Endothelial cell (in vitro differentiated cells): ENCODE measurements at regions not wholly inside any gene's neighbourhood (a gene's known extent, or its start where the extent isn't known, plus 50 kb on each side); places are given as distances from the start of the nearest gene placed in this dataset.
"Not testable (repeated sequence)": the region's sequence is repeated elsewhere in the genome, so short reads cannot be mapped to it uniquely, and the experiment has no call there.

Experiments used
- DNase-seq: peaks from one replicate; pipeline ENCODE4 v3.0.0; 2021; ENCODE audit warnings: low spot score
- H3K27ac Mint-ChIP-seq: one replicate; pipeline ENCODE4 v1.8.0; 2021; ENCODE audit warnings: mixed read lengths, inconsistent platforms; ENCODE audit not compliant: unreplicated experiment
- H3K27me3 Mint-ChIP-seq: one replicate; pipeline ENCODE4 v1.8.0; 2021; ENCODE audit warnings: mild to moderate bottlenecking, moderate library complexity, mixed read lengths, inconsistent platforms; ENCODE audit not compliant: unreplicated experiment
- H3K36me3 Mint-ChIP-seq: one replicate; pipeline ENCODE4 v1.8.0; 2021; ENCODE audit warnings: mild to moderate bottlenecking, low read depth, mixed read lengths, inconsistent platforms; ENCODE audit not compliant: unreplicated experiment
- H3K4me1 Mint-ChIP-seq: one replicate; pipeline ENCODE4 v1.8.0; 2021; ENCODE audit warnings: mild to moderate bottlenecking, mixed read lengths, inconsistent platforms; ENCODE audit not compliant: unreplicated experiment
- H3K4me3 Mint-ChIP-seq: one replicate; pipeline ENCODE4 v1.8.0; 2021; ENCODE audit warnings: mild to moderate bottlenecking, mixed read lengths, inconsistent platforms; ENCODE audit not compliant: unreplicated experiment
- H3K9me3 Mint-ChIP-seq: one replicate; pipeline ENCODE4 v1.8.0; 2021; ENCODE audit warnings: mixed read lengths, inconsistent platforms; ENCODE audit not compliant: unreplicated experiment
- CTCF ChIP-seq: fragments of 200-600 bp; sonication (generic); IDR thresholded peaks from one replicate; pipeline ENCODE4 v1.5.0; 2021; ENCODE audit warnings: antibody characterized with exemption; ENCODE audit not compliant: unreplicated experiment

GRCh38 chr5:135153259-135153658 lies 119.2 kb upstream of the PITX1 start:
- TF ChIP-seq CTCF = no peak
- Mint-ChIP-seq H3K9me3 (peaks cover 6% of the 10 kb centered on the region), H3K4me3 (no peak overlapping the region), H3K4me1 (no peaks in the 10 kb centered on the region), H3K27me3 (peaks cover 5% of the 10 kb centered on the region), H3K36me3 (no peaks in the 10 kb centered on the region), H3K27ac (no peak overlapping the region)
- no peak for DNase-seq

- not testable (repeated sequence) for H3K4me3 Mint-ChIP-seq, H3K4me1 Mint-ChIP-seq, H3K27ac Mint-ChIP-seq, H3K9me3 Mint-ChIP-seq, DNase-seq, H3K27me3 Mint-ChIP-seq, H3K36me3 Mint-ChIP-seq
These were observed 117.6 kb upstream of the PITX1 start for GRCh38 chr5:135151660-135152059.

DNA sequence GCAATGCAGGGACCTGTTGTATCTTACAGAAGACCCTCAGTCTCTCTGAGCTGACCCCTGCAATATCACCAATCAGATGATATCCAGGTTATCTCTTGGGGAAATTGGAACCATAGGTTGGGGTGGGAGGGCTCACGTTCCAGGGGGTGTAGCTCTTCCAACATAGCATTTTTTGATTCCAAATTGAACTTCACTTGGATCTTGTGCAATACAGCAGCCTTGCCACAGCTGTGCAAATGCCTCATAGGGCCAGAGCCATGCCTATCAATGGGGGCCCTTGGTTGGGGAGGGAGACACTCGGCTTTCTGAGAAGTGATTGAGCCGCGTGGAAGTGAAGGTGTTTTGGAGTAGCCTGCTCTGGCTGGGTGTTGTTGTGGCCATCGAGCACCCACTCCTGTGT lies 117.2 kb upstream of the PITX1 start:
- Mint-ChIP-seq H3K36me3 (peaks cover 3% of the 10 kb centered on the region), H3K27ac (no peak overlapping the region), H3K4me3 (no peak overlapping the region), H3K27me3 (peaks cover 5% of the 10 kb centered on the region), H3K4me1 (no peaks in the 10 kb centered on the region), H3K9me3 (no peaks in the 10 kb centered on the region)
- DNase-seq = no peak
- no peak for TF ChIP-seq CTCF

GRCh38 chr5:135150767-135151166 lies 116.7 kb upstream of the PITX1 start:
- no peak for TF ChIP-seq CTCF
- DNase-seq = no peak
- Mint-ChIP-seq H3K36me3 (peaks cover 3% of the 10 kb centered on the region), H3K4me1 (no peaks in the 10 kb centered on the region), H3K27me3 (peaks cover 2% of the 10 kb centered on the region), H3K4me3 (no peak overlapping the region), H3K9me3 (no peaks in the 10 kb centered on the region), H3K27ac (no peak overlapping the region)

GRCh38 chr5:135149956-135150723 lies 116.1 kb upstream of the PITX1 start:
- Mint-ChIP-seq H3K27ac (no peak overlapping the region), H3K27me3 (peaks cover 2% of the 10 kb centered on the region)

More at GRCh38 chr5:135149956-135150723, 116.1 kb upstream of the PITX1 start:
- H3K9me3 Mint-ChIP-seq = no peaks in the 10 kb centered on the region
- no peaks in the 10 kb centered on the region for H3K4me1 Mint-ChIP-seq
- H3K4me3 Mint-ChIP-seq = no peak overlapping the region
- DNase-seq = no peak
- peaks cover 3% of the 10 kb centered on the region for H3K36me3 Mint-ChIP-seq
- no peak for TF ChIP-seq CTCF
